ENCODE measurements at regions not wholly inside any gene's neighbourhood (a gene's known extent, or its start where the extent isn't known, plus 50 kb on each side); places are given as distances from the start of the nearest gene placed in this dataset.

- TF ChIP-seq CTCF (conservative IDR thresholded peaks at IDR 0.05; ENCODE audit: low read depth, low read length) (no peak), EZH2 (IDR thresholded peaks at IDR 0.05; ENCODE audit: borderline replicate concordance, low read depth, low read length, poor library complexity, severe bottlenecking) (no peak)
These were observed 231.9 kb upstream of the CA10 start for GRCh38 chr17:52390422-52390821.

Measured in A673 (cell line).